DMS153 treated with DMSO at 0.1 percent for 48 hours (cell line): ENCODE measurements at regions not wholly inside any gene's neighbourhood (a gene's known extent, or its start where the extent isn't known, plus 50 kb on each side); places are given as distances from the start of the nearest gene placed in this dataset.

ENCODE experiments used
- DNase-seq: peaks from one replicate; lab custom pipeline; 2025; ENCODE audit not compliant: unreplicated experiment; lab: John Stamatoyannopoulos, UW

DNA sequence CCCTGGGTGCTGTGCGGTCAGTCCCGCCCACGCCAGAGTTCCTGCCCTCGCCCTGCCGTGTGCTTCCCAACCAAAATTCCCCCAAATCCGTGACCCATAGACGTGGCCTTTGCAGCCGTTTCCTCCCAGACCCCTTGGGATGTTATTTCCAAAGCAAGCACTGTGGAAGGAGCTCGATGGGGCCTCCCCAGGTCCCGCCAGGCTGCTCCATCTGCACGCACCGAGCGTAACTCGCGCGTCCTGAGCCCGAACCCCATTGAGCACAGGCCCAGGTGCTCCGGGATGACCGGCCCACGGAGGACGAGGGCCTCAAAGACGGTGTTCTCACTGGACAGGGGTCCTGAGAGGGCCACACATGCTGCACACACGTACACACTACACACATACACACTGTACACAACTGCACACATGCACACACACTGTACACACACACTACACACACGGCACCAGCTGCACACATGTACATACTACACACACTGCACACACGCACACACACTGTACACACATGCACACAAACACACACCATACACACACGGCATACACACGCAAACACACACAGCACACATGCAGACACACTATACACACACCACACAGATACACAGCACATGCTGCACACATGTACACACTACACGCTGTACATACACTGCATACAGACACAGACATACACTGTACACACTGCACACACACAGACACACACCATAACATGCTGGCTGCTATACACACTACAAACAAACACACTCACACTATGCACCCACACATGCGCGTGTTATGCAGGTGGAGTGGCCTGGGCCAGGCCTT lies 431.2 kb upstream of the SALL3 start:
- DNase-seq: no peak

- no peak for DNase-seq
Measured at GRCh38 chr18:78549971-78550370, 429.6 kb upstream of the SALL3 start.

DNA sequence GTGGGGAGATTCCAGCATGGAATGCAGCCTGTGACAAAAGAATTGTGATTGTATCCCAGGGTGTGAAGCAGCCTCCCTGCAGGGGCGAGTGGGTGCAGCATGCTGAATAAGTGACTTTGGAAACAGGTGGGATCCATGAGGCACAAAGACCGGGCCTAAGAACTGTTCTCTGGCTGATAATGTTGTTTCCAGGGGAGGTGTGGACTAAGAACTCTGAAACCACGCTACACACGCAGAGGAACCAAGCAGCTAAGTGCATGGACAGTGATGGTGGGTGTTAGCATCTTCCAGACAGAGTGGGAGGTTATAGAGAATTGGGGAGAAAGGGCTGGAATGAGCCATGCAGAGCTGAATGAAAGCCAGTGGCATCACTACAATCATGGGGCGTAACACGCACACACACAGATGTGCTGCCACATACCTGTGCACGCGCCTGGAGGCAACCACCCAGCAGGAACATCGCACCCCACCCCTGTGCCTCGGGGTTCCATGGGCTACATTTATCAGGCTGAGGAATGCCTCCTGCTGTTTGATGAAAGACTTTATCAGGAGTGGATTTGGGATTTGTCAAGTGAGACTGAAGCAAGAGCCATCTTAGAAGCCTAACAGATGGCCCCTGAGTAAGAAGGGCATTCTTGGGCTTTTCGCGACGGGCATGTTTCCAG lies 424.5 kb upstream of the SALL3 start:
- DNase-seq: no peak

- no peak for DNase-seq
Measured at GRCh38 chr18:78557371-78557770, 422.2 kb upstream of the SALL3 start.

DNA sequence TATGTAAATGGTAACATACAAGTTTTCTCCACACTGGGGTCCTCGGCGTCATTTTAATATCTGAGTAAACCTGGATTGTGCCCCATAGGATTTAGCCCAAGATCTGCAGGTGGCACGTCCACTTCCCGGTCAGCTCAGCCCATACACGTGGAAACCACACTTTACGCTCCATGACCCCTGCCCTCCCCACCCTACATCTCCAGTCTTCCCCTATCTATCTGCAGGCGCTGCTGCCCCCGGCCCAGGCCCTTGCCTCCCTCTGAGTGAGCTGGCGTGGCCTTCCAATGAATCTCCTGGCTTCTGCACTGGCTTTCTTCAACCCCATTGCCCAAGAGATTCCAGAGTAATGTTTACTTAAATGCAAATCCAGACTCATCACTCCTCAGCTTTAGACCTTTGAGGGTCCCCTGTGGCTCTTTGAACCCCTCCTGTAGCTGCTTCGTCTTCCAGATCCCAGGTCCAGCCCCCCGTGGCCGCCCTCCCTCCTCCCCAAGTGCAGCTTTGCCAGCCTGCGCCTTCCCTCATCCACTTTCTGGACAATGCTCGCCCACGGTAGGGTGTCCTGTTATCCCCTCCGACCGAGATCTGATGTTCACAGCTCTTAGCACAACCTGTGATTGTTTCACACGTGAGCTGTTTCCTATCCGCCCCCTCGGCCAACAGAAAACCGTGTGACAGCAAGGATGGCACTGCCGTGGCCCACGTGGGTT lies 421.4 kb upstream of the SALL3 start:
- no peak for DNase-seq

- DNase-seq: no peak
Measured at GRCh38 chr18:78558948-78559347, 420.7 kb upstream of the SALL3 start.

- no peak for DNase-seq
Measured at GRCh38 chr18:78559584-78559983, 420.0 kb upstream of the SALL3 start.

- DNase-seq: peak; percentile 29
Measured at GRCh38 chr18:78561757-78562510, 417.7 kb upstream of the SALL3 start.

GRCh38 chr18:78562531-78562961 lies 417.1 kb upstream of the SALL3 start:
- DNase-seq: no peak

DNA sequence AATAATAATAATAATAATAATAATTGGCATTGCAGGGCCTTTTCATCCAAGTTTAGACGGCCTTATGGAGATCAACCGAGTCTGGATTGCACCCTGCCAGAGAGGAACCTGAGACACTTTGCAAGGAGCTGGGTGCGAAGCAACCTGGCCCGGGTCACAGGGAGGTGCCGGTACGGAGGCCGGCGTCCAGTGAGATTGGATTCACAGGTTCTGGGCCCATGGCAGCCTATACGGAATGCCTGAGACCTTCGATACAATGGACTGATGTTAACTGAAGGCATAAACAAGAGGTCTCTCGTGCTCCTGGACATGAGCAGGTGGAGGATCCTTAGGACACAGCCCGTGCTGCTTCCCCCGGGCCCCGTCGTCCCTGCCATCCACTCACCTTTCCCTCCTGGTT lies 416.5 kb upstream of the SALL3 start:
- no peak for DNase-seq

- DNase-seq: no peak
Measured at GRCh38 chr18:78564030-78564429, 415.6 kb upstream of the SALL3 start.

- no peak for DNase-seq
Measured at GRCh38 chr18:78564518-78564917, 415.1 kb upstream of the SALL3 start.

GRCh38 chr18:78565240-78565639 lies 414.4 kb upstream of the SALL3 start:
- DNase-seq: no peak

- DNase-seq: no peak
Measured at GRCh38 chr18:78566065-78566464, 413.6 kb upstream of the SALL3 start.

- no peak for DNase-seq
Measured at GRCh38 chr18:78566720-78567119, 412.9 kb upstream of the SALL3 start.

GRCh38 chr18:78571063-78571785 lies 408.4 kb upstream of the SALL3 start:
- DNase-seq: no peak

GRCh38 chr18:78571831-78572347 lies 407.7 kb upstream of the SALL3 start:
- DNase-seq: no peak

DNA sequence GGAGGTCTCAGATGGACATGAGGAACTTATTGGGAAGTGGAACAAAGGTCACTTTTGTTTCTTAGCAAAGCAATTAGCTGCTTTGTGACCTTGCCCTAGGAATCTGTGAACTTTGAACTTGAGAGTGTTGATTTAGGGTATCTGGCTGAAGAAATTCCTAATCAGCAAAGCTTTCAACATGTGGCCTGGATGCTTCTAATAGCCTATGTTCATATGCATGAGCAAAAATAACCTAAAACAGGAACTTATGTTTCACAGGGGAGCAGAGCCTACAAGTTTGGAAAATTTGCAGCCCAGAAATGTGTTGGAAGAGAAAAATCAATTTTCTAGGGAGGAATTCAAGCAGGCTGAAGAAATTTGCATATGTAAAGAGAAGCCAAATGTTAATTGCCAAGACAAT lies 405.8 kb upstream of the SALL3 start:
- no peak for DNase-seq

DNA sequence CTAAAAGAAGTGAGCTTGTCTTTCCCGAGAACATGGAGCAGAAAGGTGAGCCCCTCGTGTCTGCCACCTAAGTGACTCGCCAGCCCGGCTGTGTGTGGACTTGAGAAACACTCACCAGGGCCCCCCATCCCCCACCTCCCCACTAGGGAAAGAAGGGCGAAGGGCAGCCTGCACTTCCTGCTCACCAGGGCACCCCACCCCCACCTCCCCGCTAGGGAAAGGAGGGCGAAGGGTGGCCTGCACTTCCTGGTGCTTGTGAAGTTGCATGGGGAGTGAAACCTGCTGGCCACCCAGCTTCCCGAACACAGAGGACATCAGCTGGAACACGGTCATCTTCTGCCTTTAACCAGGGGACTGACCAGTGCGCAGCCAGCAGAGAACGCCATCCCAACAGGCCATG lies 402.7 kb upstream of the SALL3 start:
- DNase-seq: no peak

DNA sequence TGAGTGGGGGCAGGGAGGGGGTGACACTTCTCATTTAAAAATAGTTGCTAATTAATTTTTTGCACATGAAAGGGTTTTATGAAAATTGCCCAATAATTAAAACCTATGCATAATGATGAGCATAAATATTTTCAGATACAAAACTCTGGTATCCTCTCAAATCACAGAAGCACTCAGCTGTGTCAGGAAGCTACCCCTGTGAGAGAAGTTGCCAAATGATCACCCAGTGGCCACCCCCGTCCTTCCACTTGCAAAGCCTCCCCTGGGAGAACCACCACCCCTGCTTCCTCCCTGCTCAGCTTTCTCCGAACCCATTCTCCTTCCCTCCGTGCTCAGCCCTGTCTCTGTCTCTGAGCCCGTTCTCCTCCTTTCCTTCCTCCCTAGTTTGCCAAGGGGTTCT lies 400.2 kb upstream of the SALL3 start:
- DNase-seq: no peak
